DND-41 (cell line): ENCODE measurements at regions not wholly inside any gene's neighbourhood (a gene's known extent, or its start where the extent isn't known, plus 50 kb on each side); places are given as distances from the start of the nearest gene placed in this dataset.

Source experiments
- ATAC-seq: fragments of 200-7000 bp; cut with Tn5 transposase; 3 replicates; pipeline ENCODE4 v1.9.1; 2021; ENCODE audit warnings: low read depth; ENCODE audit not compliant: insufficient read depth
- DNase-seq: peaks from one replicate; pipeline ENCODE4 v3.0.0-alpha.2; 2020
- H2AFZ ChIP-seq: 2 replicates; pipeline ENCODE4 v1.6.0; 2012; ENCODE audit warnings: low read depth, low read length
- H3K27ac ChIP-seq: 2 replicates; pipeline ENCODE4 v1.5.1; 2012; ENCODE audit warnings: low read length, inconsistent platforms
- H3K27me3 ChIP-seq: fragments of 200-600 bp; sonication (generic); 2 replicates; pipeline ENCODE4 v1.6.0; 2012; ENCODE audit warnings: low read length, mild to moderate bottlenecking, inconsistent platforms; ENCODE audit not compliant: insufficient read depth, poor library complexity
- H3K36me3 ChIP-seq: 2 replicates; pipeline ENCODE4 v1.5.1; 2012; ENCODE audit warnings: low read length, inconsistent platforms; ENCODE audit not compliant: insufficient read depth
- H3K4me1 ChIP-seq: 2 replicates; pipeline ENCODE4 v1.5.1; 2012; ENCODE audit warnings: mild to moderate bottlenecking, low read length; ENCODE audit not compliant: insufficient read depth
- H3K4me2 ChIP-seq: 2 replicates; pipeline ENCODE4 v1.6.0; 2012; ENCODE audit warnings: mild to moderate bottlenecking, moderate library complexity, low read length, inconsistent platforms; ENCODE audit not compliant: insufficient read depth
- H3K4me3 ChIP-seq, 2 experiments: fragments of 200-600 bp in 1 of 2; shearing (Covaris generic) in 1 of 2; 2 replicates each; pipeline ENCODE4 v1.5.1; 2012 to 2016; ENCODE audit warnings: inconsistent platforms in 2 of 2, low read length in 2 of 2, mild to moderate bottlenecking in 2 of 2, low read depth in 1 of 2, moderate library complexity in 1 of 2
- H3K79me2 ChIP-seq: 2 replicates; pipeline ENCODE4 v1.6.0; 2012; ENCODE audit warnings: low read length, inconsistent platforms; ENCODE audit not compliant: insufficient read depth
- H3K9ac ChIP-seq: 2 replicates; pipeline ENCODE4 v1.6.0; 2012; ENCODE audit warnings: low read depth, mild to moderate bottlenecking, inconsistent platforms, low read length, moderate library complexity
- H3K9me3 ChIP-seq: 2 replicates; pipeline ENCODE4 v1.5.1; 2012; ENCODE audit warnings: low read length, moderate library complexity, mild to moderate bottlenecking, inconsistent platforms; ENCODE audit not compliant: insufficient read depth, severe bottlenecking
- H4K20me1 ChIP-seq: 2 replicates; pipeline ENCODE4 v1.6.0; 2012; ENCODE audit warnings: low read length; ENCODE audit not compliant: insufficient read depth
- EZH2 ChIP-seq: IDR thresholded peaks from 3 replicates; pipeline ENCODE4 v1.6.1; 2012; ENCODE audit warnings: borderline replicate concordance, low read depth, mild to moderate bottlenecking, moderate library complexity, low read length, inconsistent platforms; ENCODE audit not compliant: severe bottlenecking
- TF ChIP-seq, protein P1 (sequence below): IDR thresholded peaks from 2 replicates; pipeline ENCODE4 v1.5.1; 2012; ENCODE audit warnings: borderline replicate concordance, low read length, moderate library complexity, mild to moderate bottlenecking; ENCODE audit not compliant: poor library complexity, severe bottlenecking; ENCODE audit errors: extremely low read depth

DNA sequence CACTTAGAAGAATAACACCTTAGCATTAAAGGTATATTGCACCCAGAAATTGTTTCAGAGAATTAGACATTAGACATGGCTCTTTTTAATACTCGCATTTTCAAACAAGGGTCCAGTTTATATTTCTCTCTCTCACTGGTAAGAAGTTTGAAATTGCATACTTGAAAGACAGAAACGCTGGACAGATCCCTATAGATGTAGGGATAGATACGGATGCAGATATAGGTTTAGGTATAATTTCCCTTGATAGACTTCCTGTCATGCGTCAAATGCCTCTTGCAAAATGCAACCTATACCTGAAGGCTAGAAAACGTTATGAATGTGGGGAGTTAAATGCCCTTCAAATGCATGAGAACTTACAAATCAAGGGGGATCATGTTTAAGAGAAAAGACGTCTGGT, 99.4 kb upstream of the BCL6 start:
- ATAC-seq (no peak), DNase-seq (no peak)
- H2AFZ ChIP-seq: no peak overlapping the region
- H3K9me3 ChIP-seq: no peaks in the 10 kb centered on the region
- no peaks in the 10 kb centered on the region for H3K79me2 ChIP-seq
- no peak overlapping the region for H3K4me2 ChIP-seq
- no peaks in the 10 kb centered on the region for H3K4me1 ChIP-seq
- H3K36me3 ChIP-seq: no peaks in the 10 kb centered on the region
- no peak overlapping the region for H3K27ac ChIP-seq
- no peaks in the 10 kb centered on the region for H4K20me1 ChIP-seq
- no peak overlapping the region for H3K4me3 ChIP-seq
- no peaks in the 10 kb centered on the region for H3K27me3 ChIP-seq
- TF ChIP-seq, protein P1, sequence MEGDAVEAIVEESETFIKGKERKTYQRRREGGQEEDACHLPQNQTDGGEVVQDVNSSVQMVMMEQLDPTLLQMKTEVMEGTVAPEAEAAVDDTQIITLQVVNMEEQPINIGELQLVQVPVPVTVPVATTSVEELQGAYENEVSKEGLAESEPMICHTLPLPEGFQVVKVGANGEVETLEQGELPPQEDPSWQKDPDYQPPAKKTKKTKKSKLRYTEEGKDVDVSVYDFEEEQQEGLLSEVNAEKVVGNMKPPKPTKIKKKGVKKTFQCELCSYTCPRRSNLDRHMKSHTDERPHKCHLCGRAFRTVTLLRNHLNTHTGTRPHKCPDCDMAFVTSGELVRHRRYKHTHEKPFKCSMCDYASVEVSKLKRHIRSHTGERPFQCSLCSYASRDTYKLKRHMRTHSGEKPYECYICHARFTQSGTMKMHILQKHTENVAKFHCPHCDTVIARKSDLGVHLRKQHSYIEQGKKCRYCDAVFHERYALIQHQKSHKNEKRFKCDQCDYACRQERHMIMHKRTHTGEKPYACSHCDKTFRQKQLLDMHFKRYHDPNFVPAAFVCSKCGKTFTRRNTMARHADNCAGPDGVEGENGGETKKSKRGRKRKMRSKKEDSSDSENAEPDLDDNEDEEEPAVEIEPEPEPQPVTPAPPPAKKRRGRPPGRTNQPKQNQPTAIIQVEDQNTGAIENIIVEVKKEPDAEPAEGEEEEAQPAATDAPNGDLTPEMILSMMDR: no peak
- TF ChIP-seq EZH2: no peak
- H3K9ac ChIP-seq: no peak overlapping the region

DNA sequence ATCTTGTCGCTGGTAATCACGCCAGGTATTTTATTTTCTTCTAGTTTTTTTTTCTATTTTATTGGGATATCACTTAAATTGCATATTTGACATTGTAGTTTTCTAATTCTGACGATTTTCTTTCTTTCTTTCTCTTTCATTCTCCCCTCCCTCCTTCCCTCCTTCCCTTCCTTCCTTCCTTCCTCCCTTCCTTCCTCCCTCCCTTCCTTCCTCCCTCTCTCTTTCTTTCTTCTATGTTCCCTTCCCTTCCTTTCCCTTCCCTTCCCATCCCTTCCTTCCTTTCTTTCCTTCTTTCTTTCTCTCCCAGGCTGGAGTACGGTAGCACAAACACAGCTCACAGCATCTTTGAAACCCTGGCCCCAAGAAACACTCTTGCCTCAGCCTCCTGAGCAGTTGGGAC, 100.6 kb upstream of the BCL6 start:
- Histone ChIP-seq H3K4me3 (no peak overlapping the region), H3K4me1 (no peaks in the 10 kb centered on the region), H3K4me2 (no peak overlapping the region), H3K27ac (no peak overlapping the region), H3K36me3 (no peaks in the 10 kb centered on the region), H3K9ac (no peak overlapping the region), H3K79me2 (no peaks in the 10 kb centered on the region), H3K27me3 (no peaks in the 10 kb centered on the region), H4K20me1 (no peaks in the 10 kb centered on the region), H3K9me3 (peaks cover 2% of the 10 kb centered on the region), H2AFZ (no peak overlapping the region)
- TF ChIP-seq EZH2: no peak
- TF ChIP-seq, protein P1: no peak
- ATAC-seq (no peak), DNase-seq (no peak)

DNA sequence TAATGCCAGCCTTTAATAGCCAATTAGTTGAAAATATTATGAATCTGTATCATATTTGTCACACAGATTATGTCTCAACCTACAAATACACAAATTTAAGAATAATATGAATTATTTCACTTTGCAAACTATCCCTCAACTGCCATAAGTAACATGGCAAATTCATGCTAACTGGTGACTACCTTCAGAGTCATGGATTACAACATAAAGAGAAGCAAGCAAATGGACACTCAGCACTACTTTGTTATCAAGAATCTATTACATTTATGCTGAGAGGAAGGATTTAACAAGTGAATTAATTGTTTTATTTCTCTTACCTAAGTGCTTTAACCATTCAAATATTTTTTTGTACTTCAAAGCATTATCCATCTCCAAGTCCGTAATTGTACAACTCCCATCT, 103.1 kb upstream of the BCL6 start:
- no peak overlapping the region for H2AFZ ChIP-seq
- no peak overlapping the region for H3K4me3 ChIP-seq
- no peak overlapping the region for H3K4me2 ChIP-seq
- DNase-seq: no peak
- no peaks in the 10 kb centered on the region for H3K79me2 ChIP-seq
- ATAC-seq: no peak
- H3K27me3 ChIP-seq: no peaks in the 10 kb centered on the region
- no peak overlapping the region for H3K9ac ChIP-seq
- H3K36me3 ChIP-seq: no peaks in the 10 kb centered on the region
- H3K27ac ChIP-seq: no peak overlapping the region
- H3K4me1 ChIP-seq: no peaks in the 10 kb centered on the region
- H3K9me3 ChIP-seq: peaks cover 13% of the 10 kb centered on the region
- TF ChIP-seq, protein P1: no peak
- no peak for TF ChIP-seq EZH2
- no peaks in the 10 kb centered on the region for H4K20me1 ChIP-seq
